GM23338 (cell line): ENCODE measurements at regions not wholly inside any gene's neighbourhood (a gene's known extent, or its start where the extent isn't known, plus 50 kb on each side); places are given as distances from the start of the nearest gene placed in this dataset.

Experiments used
- ATAC-seq: fragments of 200-7000 bp; cut with Tn5 transposase; 3 replicates; pipeline ENCODE4 v1.9.1; 2020
- DNase-seq: peaks from one replicate; pipeline ENCODE4 v3.0.0-alpha.2; 2015; ENCODE audit warnings: low spot score
- H2AFZ ChIP-seq: fragments of 200-600 bp; sonication (generic); 2 replicates; pipeline ENCODE4 v1.8.0; 2016; ENCODE audit warnings: antibody characterized with exemption, mild to moderate bottlenecking, moderate library complexity
- H3F3A ChIP-seq: fragments of 200-600 bp; sonication (generic); replicated peaks from 2 replicates; pipeline ENCODE4 v1.8.0; 2017; ENCODE audit warnings: antibody characterized with exemption, mixed run types, low read depth
- H3K27ac ChIP-seq: fragments of 200-600 bp; sonication (generic); 2 replicates; pipeline ENCODE4 v1.6.1; 2016; ENCODE audit warnings: low read depth
- H3K27me3 ChIP-seq: fragments of 200-600 bp; sonication (generic); 2 replicates; pipeline ENCODE4 v1.8.0; 2016; ENCODE audit warnings: mild to moderate bottlenecking, mixed run types, moderate library complexity; ENCODE audit not compliant: insufficient read depth
- H3K36me3 ChIP-seq: fragments of 200-600 bp; sonication (generic); 2 replicates; pipeline ENCODE4 v1.8.0; 2016; ENCODE audit warnings: mild to moderate bottlenecking; ENCODE audit not compliant: insufficient read depth
- H3K4me1 ChIP-seq: fragments of 200-600 bp; sonication (generic); 2 replicates; pipeline ENCODE4 v1.8.0; 2016; ENCODE audit warnings: mild to moderate bottlenecking, moderate library complexity; ENCODE audit not compliant: insufficient read depth
- H3K4me2 ChIP-seq: fragments of 200-600 bp; sonication (generic); 2 replicates; pipeline ENCODE4 v1.7.1; 2017; ENCODE audit warnings: mixed run types
- H3K4me3 ChIP-seq: fragments of 200-600 bp; sonication (generic); 2 replicates; pipeline ENCODE4 v1.6.1; 2016; ENCODE audit warnings: mixed run types
- H3K79me2 ChIP-seq: fragments of 200-600 bp; sonication (generic); replicated peaks from 2 replicates; pipeline ENCODE4 v1.8.0; 2017; ENCODE audit warnings: mild to moderate bottlenecking; ENCODE audit not compliant: insufficient read depth
- H3K9me2 ChIP-seq: fragments of 200-600 bp; sonication (generic); 2 replicates; pipeline ENCODE4 v1.8.0; 2017; ENCODE audit not compliant: insufficient read depth
- H4K20me1 ChIP-seq: fragments of 200-600 bp; sonication (generic); replicated peaks from 2 replicates; pipeline ENCODE4 v1.8.0; 2017; ENCODE audit warnings: mild to moderate bottlenecking; ENCODE audit not compliant: insufficient read depth
- H3K27ac Mint-ChIP-seq: 2 replicates; pipeline ENCODE4 v1.8.0; 2020; ENCODE audit warnings: inconsistent platforms, mild to moderate bottlenecking, moderate library complexity, mixed read lengths
- H3K27me3 Mint-ChIP-seq: 3 replicates; pipeline ENCODE4 v1.8.0; 2022; ENCODE audit warnings: low read depth, mild to moderate bottlenecking, moderate library complexity, mixed read lengths, inconsistent platforms; ENCODE audit not compliant: insufficient read depth, poor library complexity
- H3K36me3 Mint-ChIP-seq: 3 replicates; pipeline ENCODE4 v1.8.0; 2021; ENCODE audit warnings: low read depth, mild to moderate bottlenecking, inconsistent platforms, moderate library complexity, mixed read lengths
- H3K4me1 Mint-ChIP-seq: 3 replicates; pipeline ENCODE4 v1.8.0; 2020; ENCODE audit warnings: mild to moderate bottlenecking, inconsistent platforms, mixed read lengths
- H3K4me3 Mint-ChIP-seq: 3 replicates; pipeline ENCODE4 v1.8.0; 2021; ENCODE audit warnings: moderate library complexity, mild to moderate bottlenecking, inconsistent platforms, mixed read lengths
- H3K9me3 Mint-ChIP-seq: 3 replicates; pipeline ENCODE4 v1.8.0; 2020; ENCODE audit warnings: moderate library complexity, mild to moderate bottlenecking, inconsistent platforms, mixed read lengths
- CREB1 ChIP-seq: fragments of 250-450 bp; sonication (Bioruptor Pico); IDR thresholded peaks from 2 replicates; pipeline ENCODE4 v1.5.0; 2020; ENCODE audit warnings: low read depth, mild to moderate bottlenecking, moderate library complexity
- CTCF ChIP-seq, 2 experiments: fragments of 200-600 bp in 1 of 2; sonication (generic) in 1 of 2; conservative IDR thresholded peaks; 2 replicates each; pipeline versions ENCODE4 v1.5.1 to v1.6.1; 2016 to 2017; ENCODE audit warnings: antibody characterized with exemption in 2 of 2, low read depth in 2 of 2, mild to moderate bottlenecking in 2 of 2, moderate library complexity in 1 of 2
- ETS1 ChIP-seq: IDR thresholded peaks from 2 replicates; pipeline ENCODE4 v1.6.1; 2016; ENCODE audit warnings: antibody characterized with exemption
- EZH2 ChIP-seq: fragments of 200-600 bp; sonication (generic); IDR thresholded peaks from one replicate; pipeline ENCODE4 v1.8.0; 2017; ENCODE audit warnings: antibody characterized with exemption, mild to moderate bottlenecking, low read depth; ENCODE audit not compliant: unreplicated experiment
- EZH2phosphoT487 ChIP-seq: fragments of 200-600 bp; sonication (generic); IDR thresholded peaks from one replicate; pipeline ENCODE4 v1.8.1; 2018; ENCODE audit warnings: antibody characterized with exemption; ENCODE audit not compliant: unreplicated experiment
- NANOG ChIP-seq: IDR thresholded peaks from 2 replicates; pipeline ENCODE4 v1.6.1; 2016; ENCODE audit warnings: antibody characterized with exemption, borderline replicate concordance
- POLR2AphosphoS5 ChIP-seq: IDR thresholded peaks from 2 replicates; pipeline ENCODE4 v1.6.1; 2016; ENCODE audit warnings: antibody characterized with exemption, low read depth
- REST ChIP-seq: IDR thresholded peaks from one replicate; pipeline ENCODE4 v1.6.1; 2018; ENCODE audit warnings: antibody characterized with exemption; ENCODE audit not compliant: unreplicated experiment
- STAT1 ChIP-seq: IDR thresholded peaks from one replicate; pipeline ENCODE4 v1.6.1; 2016; ENCODE audit warnings: antibody characterized with exemption; ENCODE audit not compliant: unreplicated experiment
- ZNF114 ChIP-seq: fragments of 250-450 bp; sonication (Bioruptor Pico); IDR thresholded peaks from 2 replicates; pipeline ENCODE4 v1.5.0; 2020; ENCODE audit warnings: mild to moderate bottlenecking, moderate library complexity
- ZNF331 ChIP-seq: fragments of 250-450 bp; sonication (Bioruptor Pico); IDR thresholded peaks from 2 replicates; pipeline ENCODE4 v1.5.0; 2020; ENCODE audit warnings: low read depth, mild to moderate bottlenecking, moderate library complexity
- ZNF462 ChIP-seq: fragments of 250-450 bp; sonication (Bioruptor Pico); IDR thresholded peaks from 2 replicates; pipeline ENCODE4 v1.5.0; 2020; ENCODE audit warnings: mild to moderate bottlenecking, moderate library complexity

GRCh38 chr5:125042261-125042890, 295.9 kb upstream of the ZNF608 start:
- no peak for TF ChIP-seq ETS1
- no peak for TF ChIP-seq EZH2phosphoT487
- TF ChIP-seq ZNF331, result no peak
- TF ChIP-seq NANOG, result no peak
- TF ChIP-seq CTCF (conservative IDR thresholded peaks at IDR 0.05; ENCODE audit: low read depth in 2 of 2), result no peak
- no peak for TF ChIP-seq STAT1
- no peak for TF ChIP-seq ZNF462 (CRISPR knock-in tag)
- no peak for TF ChIP-seq ZNF114
- no peak for TF ChIP-seq EZH2
- no peak for TF ChIP-seq REST
- no peak for TF ChIP-seq CREB1
- no peak for TF ChIP-seq POLR2AphosphoS5
- H3K4me1 Mint-ChIP-seq, result peaks cover 46% of the 10 kb centered on the region
- H3K4me3 Mint-ChIP-seq, result no peak overlapping the region
- ATAC-seq (no peak), DNase-seq (no peak)
- H3K36me3 Mint-ChIP-seq, result no peaks in the 10 kb centered on the region; the same call in 2 of the 3 replicates
- H3K9me3 Mint-ChIP-seq, result no peaks in the 10 kb centered on the region
- Histone ChIP-seq H3K36me3 (no peaks in the 10 kb centered on the region), H3K9me2 (peaks cover 6% of the 10 kb centered on the region; the same call in 1 of the 2 replicates), H3K4me2 (peak overlapping the region; percentile 50), H3K4me3 (no peak overlapping the region), H3K79me2 (no peaks in the 10 kb centered on the region), H4K20me1 (no peaks in the 10 kb centered on the region), H3F3A (no peaks in the 10 kb centered on the region), H3K27me3 (no peaks in the 10 kb centered on the region), H3K27ac (peak overlapping the region; percentile 78; the same call in 1 of the 2 replicates), H3K4me1 (peaks cover 46% of the 10 kb centered on the region), H2AFZ (no peak overlapping the region)
- H3K27me3 Mint-ChIP-seq, result peaks cover 2% of the 10 kb centered on the region
- peak overlapping the region; percentile 80; the same call in 1 of the 2 replicates for H3K27ac Mint-ChIP-seq
